ENCODE measurements at regions not wholly inside any gene's neighbourhood (a gene's known extent, or its start where the extent isn't known, plus 50 kb on each side); places are given as distances from the start of the nearest gene placed in this dataset.
A peak's percentile ranks its signal among the peaks of the same experiment; 100 is the strongest.

DNA sequence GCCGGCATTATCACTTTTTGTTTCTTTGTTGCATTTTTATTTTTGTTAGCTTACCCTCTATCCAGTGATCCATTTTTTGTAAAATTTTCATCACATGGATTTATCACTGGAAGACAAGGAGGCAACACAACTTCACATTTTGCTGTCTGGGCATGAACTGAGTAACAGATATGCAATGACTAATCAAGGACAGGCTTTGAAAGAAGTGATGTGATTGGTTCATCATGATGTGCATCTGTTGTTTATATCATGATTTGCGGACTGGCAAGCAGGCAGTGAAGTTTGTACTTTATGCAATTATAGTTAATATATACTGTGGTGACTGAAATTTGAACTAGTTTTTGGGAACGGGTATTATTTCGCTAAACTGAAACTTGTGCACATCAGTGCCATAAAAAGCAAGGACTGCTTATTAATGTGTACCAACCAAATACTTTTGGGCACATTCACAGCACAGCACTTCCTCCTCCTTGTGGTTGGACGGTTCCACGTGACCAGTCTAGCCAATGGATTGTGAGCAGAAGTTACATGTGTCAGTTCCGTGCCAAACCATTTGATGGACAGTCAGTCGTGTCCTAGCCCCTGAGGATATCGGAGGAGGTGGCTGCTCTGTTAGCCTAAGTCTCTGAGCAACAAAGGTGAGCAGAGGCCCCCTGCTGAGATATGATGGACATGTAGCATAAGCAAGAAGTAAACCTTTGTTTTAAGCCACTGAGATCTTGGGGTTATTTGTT lies 201.4 kb upstream of the SIX2 start:
- peak; percentile 29 for DNase-seq

DNA sequence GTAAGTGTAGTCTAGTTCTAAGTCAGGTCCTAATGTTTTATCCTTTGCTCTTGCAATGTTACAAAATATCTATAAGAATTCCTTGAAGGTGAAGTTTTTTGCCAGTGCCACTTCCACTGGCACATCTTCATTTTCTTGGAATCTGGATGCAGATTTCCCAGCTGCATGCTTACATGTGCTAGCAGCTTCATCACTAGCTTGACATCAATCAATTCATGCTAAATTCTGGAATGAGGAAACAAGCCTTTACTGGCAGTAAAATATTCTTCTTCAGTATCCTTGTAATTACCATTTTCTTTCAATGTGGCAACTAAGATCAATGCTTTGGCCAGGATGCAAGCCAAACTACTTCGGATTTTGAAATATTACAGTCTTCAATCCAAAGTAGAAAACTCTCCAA lies 200.6 kb upstream of the SIX2 start:
- no peak for DNase-seq

DNA sequence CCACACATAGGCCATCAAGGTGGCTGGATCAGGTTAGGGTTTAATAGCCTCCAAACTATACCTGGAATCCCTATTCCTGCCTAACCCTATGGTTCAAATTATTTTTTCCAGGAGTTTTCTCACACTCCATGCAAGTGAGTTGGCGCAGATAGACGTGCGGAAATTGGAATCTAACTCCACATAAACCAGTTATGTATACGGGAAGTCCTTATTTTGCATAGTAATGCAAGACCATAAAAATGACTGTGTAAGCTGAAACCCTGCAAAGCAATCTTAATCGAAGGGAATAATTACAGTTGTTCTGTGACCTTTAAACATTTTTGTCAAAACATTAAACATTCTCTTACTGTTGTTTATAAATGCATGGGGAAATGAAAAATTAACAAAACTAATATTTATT lies 200.1 kb upstream of the SIX2 start:
- DNase-seq: no peak

DNA sequence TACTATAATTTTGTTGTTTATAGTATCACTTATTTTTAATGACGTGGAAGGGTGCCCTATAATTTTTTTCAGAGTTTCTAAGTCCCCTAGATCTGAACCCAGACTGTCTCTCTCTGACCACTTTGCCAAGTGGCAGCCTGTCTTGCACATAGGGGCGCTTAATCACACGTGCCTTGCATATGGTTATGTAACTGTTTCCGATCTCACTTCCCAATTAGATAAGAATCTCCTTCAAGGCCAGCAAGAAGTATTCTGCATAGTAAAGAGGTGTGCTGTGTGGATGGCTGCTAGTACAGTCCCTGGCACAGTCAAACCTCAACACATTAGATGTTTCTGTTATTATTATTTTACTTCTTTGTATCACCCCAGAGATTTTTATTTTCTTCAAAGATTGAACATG lies 197.8 kb upstream of the SIX2 start:
- DNase-seq: no peak

DNA sequence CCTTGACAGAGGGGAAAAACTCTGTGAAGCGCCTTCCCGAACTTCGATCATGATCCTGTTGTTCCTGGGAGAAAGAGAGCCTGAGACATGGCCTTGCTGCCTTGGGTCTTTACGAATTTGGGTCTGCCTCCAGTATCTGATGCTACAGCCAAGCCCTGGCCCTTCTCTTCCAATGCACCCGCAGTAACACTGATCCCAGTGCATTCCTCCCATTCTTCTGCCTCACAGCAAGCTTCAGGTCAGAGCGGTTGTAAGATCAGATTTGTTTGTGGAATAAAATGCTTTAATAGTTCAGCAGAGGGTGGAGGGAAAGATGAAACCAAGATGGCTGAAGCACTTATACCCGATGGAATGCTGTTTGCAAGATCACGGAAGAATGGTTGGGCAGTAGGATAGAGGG lies 196.7 kb upstream of the SIX2 start:
- DNase-seq: no peak

DNA sequence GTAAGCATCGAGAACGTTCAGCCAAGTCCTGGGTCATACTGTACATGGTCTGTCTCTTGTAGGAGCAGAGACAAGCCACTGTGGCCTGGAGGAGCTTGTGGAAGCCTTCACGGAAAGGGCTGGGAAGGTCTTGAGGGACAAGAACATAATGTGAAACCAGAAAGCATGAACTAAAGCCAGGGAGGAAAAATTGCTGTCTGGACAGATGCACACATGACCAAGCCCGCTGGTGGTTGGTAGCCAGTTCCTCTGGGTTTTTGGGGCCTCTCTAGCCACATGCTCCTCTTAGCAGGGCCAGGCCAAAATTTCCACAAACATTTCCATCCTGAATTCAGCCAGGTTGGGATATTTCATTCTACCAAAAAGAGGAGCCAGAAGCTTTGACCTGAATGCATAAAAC lies 196.2 kb upstream of the SIX2 start:
- DNase-seq: no peak

DNA sequence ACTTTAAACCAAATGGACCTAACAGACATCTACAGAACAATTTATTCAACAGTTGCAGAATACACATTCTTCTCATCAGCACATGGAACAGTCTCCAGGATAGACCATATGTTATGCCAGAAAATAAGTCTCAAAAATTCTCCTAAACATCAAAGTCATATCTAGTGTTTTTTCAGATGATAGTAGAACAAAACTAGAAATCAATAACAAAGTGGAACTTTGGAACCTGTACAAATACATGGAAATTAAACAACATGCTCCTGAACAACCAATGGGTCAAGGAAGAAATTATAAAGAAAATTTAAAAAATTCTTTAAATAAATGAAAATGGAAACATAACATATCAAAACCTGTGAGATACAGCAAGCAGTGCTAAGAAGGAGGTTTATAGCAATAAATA lies 194.1 kb upstream of the SIX2 start:
- DNase-seq: no peak

DNA sequence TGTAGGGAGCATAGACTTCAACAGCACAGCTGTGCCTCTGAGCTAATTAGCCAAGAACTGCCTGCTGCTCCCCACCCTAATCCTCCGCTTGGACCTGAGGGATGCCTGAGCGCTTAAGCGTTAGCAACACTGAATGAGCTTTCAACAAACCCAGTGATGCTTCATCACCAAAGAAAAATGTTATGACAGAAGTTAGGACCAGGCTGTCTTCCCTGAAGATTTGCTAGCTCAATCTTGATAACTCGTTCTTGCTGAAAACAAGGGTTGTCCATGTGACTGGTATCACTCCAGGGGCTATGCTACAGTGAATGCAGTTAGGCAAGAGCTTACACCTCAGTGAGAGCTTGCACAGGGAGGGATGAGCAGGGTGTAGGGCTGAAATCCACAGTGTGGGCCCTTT lies 190.7 kb upstream of the SIX2 start:
- no peak for DNase-seq

DNA sequence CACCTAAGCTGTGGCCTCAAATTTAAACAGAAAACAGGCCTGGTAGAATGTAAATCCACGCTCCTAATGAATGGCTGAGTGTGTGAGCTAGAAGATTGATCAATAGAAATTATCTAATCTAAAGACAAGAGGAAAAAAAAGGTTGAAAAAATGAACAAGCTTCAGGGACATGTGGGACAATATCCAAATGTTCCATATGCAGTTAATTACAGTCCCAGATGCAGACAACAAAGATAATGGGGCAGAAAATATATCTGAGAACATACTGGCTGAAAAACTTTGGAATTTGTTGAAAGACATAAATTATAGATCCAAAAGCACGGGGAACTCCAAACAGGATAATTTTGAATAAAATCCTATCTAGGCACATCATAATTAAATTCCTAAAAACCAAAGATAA lies 186.7 kb upstream of the SIX2 start:
- DNase-seq: no peak

DNA sequence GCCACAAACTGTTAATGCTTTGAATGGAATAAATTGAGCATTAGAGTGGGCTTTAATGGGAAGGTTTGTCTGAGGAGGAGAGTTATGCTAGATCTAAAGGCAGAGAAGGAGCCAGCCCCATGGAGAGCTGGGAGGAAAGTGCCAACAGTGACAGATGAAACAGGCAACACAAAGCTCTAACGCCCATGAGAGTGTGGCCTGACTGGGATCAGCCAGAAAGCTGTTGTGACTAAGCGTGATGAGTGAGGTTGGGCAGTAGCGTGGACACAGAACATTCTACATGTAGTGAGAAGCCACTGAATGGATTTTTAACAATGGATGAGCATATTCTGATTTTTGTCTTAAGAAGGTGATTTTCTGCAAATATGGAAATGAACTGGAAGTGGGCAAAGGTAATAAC lies 185.3 kb upstream of the SIX2 start:
- DNase-seq: no peak

DNA sequence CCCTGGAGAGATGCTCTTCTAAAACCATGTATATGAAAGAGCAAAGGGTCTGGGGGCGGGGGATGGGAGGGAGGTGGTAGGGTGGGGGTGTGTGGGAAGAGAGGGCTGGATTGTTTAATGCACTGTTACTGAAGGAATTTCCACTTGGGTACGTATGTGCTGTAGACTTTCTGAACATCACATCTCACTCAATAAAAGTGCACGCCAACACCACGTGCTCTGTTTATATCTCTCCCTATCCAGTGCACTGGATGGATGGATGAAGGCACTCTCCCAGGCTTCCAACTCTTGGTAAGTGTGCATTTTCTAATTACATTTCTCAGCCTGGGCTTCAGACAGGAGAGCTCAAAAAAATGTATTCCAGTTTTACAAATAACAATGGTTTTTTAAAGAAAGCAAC lies 184.3 kb upstream of the SIX2 start:
- DNase-seq: no peak

DNA sequence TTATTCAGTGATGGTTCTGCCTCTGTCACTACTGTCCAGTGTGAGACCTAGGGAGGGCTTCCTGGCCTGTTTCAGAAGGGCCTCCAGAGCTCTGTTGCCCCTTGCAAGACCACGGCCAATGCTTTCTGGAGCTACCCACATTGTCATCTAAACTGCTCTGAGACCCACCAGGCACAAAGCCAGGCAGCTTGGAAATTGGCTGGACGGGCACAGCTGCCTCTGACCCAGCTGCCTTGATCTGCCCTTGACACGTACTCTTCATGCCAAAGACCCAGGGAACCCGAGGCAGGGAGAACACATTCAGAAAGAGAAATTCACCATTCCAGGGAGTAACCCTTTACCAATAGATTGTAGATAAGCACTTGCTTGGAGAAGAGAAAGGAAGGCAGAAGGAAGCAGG lies 183.7 kb upstream of the SIX2 start:
- no peak for DNase-seq

DNA sequence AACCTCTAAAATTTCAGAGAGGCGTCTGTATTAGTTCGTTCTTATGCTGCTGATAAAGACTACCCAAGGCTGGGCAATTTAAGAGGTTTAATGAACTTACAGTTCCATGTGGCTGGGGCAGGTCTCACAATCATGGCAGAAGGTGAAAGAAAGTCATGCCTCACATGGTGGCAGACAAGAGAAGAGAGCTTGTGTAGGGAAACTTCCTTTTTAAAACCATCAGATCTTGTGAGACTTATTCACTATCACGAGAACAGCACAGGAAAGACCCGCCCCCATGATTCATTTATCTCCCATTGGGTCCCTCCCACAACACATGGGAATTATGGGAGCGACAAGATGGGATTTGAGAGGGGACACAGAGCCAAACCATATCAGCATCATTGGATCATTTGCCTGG lies 183.2 kb upstream of the SIX2 start:
- DNase-seq: no peak

DNA sequence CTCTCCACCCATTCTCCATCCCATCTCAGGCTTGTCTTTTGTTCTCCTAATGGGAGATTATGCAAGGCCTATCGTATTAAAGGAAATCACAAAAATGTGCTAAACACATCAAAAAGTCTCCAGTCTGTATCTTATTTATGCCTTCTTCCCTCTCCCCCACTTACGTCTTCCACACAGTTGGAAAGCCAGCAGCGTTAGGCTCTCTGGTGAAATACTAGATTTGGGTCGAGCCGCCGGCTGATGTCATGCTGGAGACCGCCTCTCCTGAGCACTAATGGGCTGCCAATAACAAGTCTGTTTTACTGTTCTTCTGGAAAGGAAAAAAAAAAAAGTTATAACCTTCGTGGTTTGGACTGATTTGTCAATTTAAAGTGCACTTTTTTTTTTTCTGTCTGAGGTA lies 182.7 kb upstream of the SIX2 start:
- no peak for DNase-seq

DNA sequence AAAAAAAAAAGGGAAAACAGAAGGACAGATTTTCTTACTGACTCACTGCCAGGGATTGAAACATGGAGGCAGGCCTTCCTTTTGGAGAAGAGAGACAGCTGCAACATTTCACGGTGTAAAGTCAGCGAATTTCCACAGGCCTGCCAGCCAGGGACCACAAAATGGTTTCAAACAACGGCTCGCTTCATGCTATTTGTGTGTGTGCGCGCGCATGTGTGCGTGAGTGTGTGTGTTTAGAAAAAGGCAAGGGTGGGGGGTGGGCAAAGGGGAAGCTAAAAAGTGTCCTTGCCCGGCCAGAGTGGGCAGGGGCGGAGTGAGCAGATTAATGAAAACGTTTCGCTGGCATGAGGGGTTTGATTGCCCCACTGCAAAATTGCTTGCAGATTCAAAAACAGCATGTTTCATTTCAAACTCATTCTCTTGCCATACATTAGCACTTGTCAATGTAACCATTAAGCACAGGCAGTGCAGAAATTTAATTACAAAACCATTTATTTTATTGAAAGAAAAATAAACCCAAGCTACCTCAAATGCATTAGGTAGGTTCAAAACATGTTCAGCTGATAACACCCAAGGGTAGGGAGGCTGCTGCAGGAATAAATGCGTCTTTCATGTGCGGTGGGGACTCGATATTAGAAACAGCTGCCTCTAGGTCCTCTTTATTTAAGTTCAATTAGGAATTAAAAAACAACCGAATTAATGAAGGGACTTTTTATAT lies 182.1 kb upstream of the SIX2 start:
- no peak for DNase-seq

DNA sequence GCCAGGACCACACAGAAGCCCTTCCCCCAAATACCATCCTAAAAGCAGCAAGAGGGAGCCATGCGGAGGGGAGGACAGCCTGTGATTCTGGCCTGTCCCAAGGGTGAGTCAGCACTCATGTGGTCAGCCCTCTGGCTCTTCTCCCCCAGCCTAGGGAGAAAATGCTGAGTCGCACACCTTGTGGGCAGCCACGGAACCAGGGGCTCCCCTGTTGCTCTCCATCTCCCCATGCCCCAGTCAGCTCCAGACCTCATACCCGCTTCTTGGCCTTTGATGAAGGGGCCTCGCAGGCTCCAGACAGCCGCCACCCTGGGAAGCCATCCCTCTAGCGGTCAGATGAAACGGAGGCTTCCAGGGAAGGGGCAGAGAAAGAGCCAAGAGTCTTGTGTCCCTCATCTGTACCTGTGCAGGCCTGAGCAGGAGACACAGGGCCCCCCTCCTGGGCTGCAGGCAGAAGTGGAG lies 181.3 kb upstream of the SIX2 start:
- DNase-seq: no peak

DNA sequence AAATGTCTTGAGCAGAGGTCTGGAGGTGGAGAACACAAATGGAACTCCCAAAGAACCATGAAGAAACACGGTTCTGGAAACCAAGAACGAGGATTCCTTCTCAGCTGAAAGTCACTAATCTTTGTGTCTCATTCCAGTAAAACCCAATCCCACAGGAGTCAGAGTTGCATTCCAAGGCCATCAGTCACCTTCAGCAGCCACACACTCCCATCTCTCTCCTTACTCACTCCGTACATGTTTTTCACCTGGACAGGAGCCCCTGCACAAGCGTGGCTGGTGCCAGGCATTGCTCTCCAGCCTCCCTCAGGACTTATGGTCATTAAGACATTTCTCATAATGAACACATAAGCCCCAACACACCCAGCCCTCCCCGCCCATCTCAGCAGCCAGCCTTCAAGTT lies 175.4 kb upstream of the SIX2 start:
- no peak for DNase-seq

DNA sequence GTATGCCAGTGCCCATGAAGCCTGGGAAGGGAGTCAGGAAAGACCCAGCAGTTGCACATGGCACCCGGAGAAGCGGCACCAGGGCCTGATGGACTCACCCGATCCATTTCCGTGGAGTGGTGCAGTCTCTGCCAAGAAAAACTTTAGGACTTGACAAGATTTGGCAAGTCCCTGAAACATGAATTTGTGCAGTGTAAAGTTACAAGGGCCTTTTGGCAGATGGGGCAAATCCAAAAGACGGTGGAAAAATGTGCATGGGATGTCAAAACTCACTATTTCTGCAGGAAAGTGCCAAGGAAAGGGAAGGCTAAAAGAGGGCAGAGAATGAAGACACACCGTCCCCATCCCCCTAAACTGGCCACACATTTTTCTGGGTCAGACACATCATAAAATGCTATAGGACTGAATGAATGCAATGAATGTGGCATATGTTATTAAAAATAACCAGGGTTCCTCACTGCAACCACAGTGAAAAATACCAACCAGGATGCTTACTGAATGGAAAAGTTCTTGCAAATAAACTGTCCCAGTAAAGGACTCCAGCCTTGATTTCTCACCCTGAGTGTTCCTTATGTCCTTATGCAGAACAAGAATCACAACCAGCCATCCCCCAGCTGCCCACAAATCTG lies 173.5 kb upstream of the SIX2 start:
- DNase-seq: no peak

DNA sequence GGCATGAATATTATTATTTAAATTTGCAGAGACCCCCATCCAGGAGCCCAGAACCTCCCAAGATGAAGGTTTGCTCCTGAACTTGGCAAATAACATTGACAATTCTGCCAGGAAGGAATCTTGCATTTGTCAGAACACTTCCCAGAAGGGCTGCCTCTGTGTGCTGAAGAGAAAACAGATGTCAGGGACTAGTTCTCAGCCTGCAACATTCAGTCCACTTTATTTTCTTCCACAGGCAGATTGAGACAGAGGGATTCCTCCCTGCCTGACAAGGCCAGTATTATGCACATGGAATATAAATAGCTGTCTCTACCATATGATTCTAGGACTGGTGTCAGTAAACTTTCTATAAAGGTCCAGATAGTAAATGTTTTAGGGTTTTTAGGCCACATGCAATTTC lies 171.5 kb upstream of the SIX2 start:
- no peak for DNase-seq

DNA sequence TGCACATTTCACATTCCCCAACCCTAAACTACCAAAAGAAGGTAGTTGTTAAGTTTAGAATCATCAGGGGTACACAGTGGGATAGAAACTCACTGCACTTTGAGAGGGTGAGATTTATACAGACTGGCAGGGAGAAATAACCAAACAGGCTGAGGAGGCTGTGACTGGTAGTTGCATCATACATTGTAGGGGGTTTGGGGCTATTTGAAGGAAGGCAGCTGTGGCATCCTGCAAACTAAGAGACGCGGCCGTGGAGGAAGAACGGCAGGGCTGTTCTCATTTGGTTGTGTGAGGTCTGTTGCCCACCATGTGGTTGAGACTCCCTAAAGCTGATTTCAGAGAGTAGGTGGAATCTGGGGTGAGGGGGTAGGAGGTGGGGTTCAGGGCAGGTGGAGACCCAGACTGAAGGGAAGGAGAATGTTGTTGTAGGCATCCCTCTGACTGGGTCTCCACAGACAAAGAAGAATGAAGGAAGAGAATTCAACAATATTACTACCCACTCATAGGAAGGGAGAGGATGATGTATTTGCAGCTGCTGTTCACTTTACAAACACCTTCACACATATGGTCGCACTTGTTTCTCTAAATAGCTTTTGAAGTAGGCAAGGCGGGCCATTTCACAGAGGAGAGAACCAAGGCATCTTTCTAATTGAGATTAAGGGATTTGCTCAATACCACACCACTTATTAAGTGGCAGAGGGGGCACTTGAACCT lies 170.9 kb upstream of the SIX2 start:
- DNase-seq: no peak

DNA sequence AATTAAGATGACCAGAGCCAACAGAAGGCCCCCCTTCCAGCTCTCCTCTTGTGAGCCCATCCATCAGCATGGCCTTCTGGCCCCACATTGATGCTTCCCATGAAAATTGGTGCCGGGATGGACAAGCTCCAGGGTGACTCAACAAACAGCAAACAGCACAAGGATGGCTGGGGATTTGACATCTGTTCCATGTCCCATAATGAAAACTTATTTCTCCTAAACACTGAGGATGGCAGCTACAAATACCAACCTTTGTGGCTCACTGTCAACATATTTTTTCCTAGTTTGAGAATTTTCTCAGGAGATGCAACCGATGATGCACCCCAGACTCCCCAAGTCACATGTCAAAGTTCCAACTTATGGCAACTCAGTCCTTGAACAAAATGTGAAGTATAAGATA lies 169.6 kb upstream of the SIX2 start:
- DNase-seq: no peak

DNA sequence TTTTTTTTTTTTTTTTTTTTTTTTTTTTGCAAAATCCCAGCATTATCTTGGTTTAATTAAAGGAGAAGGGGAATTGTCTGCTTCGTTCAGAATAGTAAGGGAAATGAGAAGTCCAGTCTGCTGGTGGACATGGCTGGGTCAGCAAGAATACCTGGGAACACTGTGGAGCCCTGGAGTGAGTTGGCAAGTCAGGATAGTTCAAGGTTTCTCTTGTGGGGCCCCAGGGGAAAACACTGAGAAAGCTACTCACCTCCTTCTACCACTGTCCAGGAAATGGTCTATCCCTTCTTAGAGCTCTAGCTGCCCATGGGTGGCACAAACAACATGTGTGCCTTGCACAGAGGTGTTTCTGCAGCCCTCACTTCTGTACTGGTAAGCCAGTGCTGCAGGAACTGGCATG lies 169.1 kb upstream of the SIX2 start:
- DNase-seq: no peak

DNA sequence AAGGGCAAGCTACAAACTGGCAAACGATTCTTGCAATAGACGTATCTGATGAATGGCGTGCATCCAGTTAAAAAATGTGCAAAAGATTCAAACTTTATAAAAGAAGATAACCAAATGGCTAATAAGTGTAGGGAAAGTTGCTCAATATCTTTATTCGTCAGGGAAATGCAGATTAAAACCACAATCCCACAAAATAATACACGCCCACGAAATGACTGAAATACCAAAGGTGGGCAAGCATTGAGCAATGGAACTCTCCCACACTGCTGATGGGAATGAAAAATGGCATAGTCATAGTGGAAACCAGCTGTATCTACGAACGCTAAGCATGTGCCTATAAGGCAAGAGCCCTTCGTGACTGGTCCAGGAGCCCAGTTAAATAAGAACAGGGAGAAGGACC lies 168.6 kb upstream of the SIX2 start:
- no peak for DNase-seq

DNA sequence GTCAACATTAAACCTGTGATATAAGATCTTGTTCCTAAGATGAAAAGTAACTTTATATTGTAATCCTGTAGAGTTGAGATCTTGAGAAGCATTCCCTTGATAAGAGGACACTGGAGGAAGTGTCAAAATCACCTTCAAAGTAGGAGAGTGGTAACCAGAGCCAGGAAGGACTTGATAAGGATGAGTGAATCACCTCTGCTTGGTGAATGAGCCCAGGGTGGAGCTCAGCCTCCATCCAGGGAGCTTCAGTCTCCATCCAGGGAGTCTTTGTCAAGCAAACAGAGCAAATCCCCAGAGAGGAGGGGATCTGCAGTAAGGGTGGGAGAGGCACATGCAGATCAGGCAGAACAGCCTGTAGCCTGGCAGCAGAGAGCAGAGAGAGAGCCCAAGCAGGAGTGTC lies 167.1 kb upstream of the SIX2 start:
- DNase-seq: no peak
